ENCODE measurements at regions not wholly inside any gene's neighbourhood (a gene's known extent, or its start where the extent isn't known, plus 50 kb on each side); places are given as distances from the start of the nearest gene placed in this dataset.

- TF ChIP-seq CTCF (IDR thresholded peaks at IDR 0.05): no peak
- TF ChIP-seq POLR2A (IDR thresholded peaks at IDR 0.05): no peak
Observed at GRCh38 chr5:67462147-67462546, 265.5 kb upstream of the CD180 start.
